SK-MEL-5 (cell line): ENCODE measurements at regions not wholly inside any gene's neighbourhood (a gene's known extent, or its start where the extent isn't known, plus 50 kb on each side); places are given as distances from the start of the nearest gene placed in this dataset.

Experiments used
- DNase-seq: peaks from one replicate; pipeline ENCODE4 v3.0.0-alpha.2; 2016; ENCODE audit warnings: low read depth, low spot score
- in situ Hi-C: cut with HindIII; loops from 2 replicates; pipeline ENCODE4 v1.10.0; 2016; ENCODE audit warnings: low sequenced_read_pairs, high pct_unique_total_duplicates, low pct_unique_long_range_greater_than_20kb

- in situ Hi-C loops: no loop called here
- DNase-seq: peak; percentile 5
These were observed 1016.0 kb downstream of the MCTP2 start for GRCh38 chr15:95247071-95247984.

- in situ Hi-C loops: no loop called here
These were observed 1018.2 kb downstream of the MCTP2 start for GRCh38 chr15:95249524-95249923.

GRCh38 chr15:95252404-95252803, 1021.0 kb downstream of the MCTP2 start:
- in situ Hi-C loops: no loop called here
- no peak for DNase-seq

More at GRCh38 chr15:95249524-95249923, 1018.2 kb downstream of the MCTP2 start:
- no peak for DNase-seq

GRCh38 chr15:95254263-95254662, 1022.9 kb downstream of the MCTP2 start:
- no peak for DNase-seq
- in situ Hi-C loops: no loop called here

GRCh38 chr15:95259513-95259912, 1028.2 kb downstream of the MCTP2 start:
- in situ Hi-C loops: no loop called here

GRCh38 chr15:95259965-95260364, 1028.6 kb downstream of the MCTP2 start:
- in situ Hi-C loops: no loop called here

More at GRCh38 chr15:95259513-95259912, 1028.2 kb downstream of the MCTP2 start:
- peak; percentile 71 for DNase-seq

GRCh38 chr15:95260856-95261255, 1029.5 kb downstream of the MCTP2 start:
- in situ Hi-C loops: no loop called here
- DNase-seq: no peak

More at GRCh38 chr15:95259965-95260364, 1028.6 kb downstream of the MCTP2 start:
- no peak for DNase-seq

GRCh38 chr15:95261546-95261945, 1030.2 kb downstream of the MCTP2 start:
- no peak for DNase-seq
- in situ Hi-C loops: no loop called here

GRCh38 chr15:95261968-95262367, 1030.6 kb downstream of the MCTP2 start:
- in situ Hi-C loops: no loop called here
- DNase-seq: no peak

- no peak for DNase-seq
- in situ Hi-C loops: no loop called here
These were observed 1031.7 kb downstream of the MCTP2 start for GRCh38 chr15:95262866-95263564.

GRCh38 chr15:95263751-95264150, 1032.4 kb downstream of the MCTP2 start:
- DNase-seq: no peak
- in situ Hi-C loops: no loop called here

- in situ Hi-C loops: no loop called here
- DNase-seq: no peak
These were observed 1034.1 kb downstream of the MCTP2 start for GRCh38 chr15:95265419-95265997.

- DNase-seq: no peak
- in situ Hi-C loops: no loop called here
These were observed 1035.2 kb downstream of the MCTP2 start for GRCh38 chr15:95266451-95267061.

- DNase-seq: no peak
- in situ Hi-C loops: no loop called here
These were observed 1036.1 kb downstream of the MCTP2 start for GRCh38 chr15:95267481-95267880.

- no peak for DNase-seq
- in situ Hi-C loops: no loop called here
These were observed 1038.2 kb downstream of the MCTP2 start for GRCh38 chr15:95269242-95270183.

- no peak for DNase-seq
- in situ Hi-C loops: no loop called here
These were observed 1042.7 kb downstream of the MCTP2 start for GRCh38 chr15:95274101-95274500.

GRCh38 chr15:95277266-95277665, 1045.9 kb downstream of the MCTP2 start:
- no peak for DNase-seq
- in situ Hi-C loops: no loop called here
